ENCODE measurements at regions not wholly inside any gene's neighbourhood (a gene's known extent, or its start where the extent isn't known, plus 50 kb on each side); places are given as distances from the start of the nearest gene placed in this dataset.

DNA sequence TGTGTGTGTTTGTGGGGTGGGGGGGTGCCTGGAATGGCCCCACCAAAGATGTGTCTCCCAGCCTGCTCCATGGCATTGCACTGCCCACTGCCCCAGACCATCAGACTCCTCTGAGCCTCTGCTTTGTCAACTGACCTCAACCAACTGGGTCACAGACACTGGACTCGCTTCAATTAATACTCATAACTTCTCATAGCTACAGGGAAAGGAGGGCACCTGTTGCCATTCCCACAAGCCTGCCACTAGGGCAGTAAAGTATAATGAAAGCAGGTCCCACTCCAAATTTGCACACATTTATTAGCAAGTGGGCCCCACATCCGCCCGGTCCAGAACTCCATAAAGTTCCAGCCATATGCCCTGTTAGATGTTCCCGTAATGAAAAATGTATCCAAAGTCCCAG, 70.5 kb upstream of the PRDM11 start:
- TF ChIP-seq, protein P1, sequence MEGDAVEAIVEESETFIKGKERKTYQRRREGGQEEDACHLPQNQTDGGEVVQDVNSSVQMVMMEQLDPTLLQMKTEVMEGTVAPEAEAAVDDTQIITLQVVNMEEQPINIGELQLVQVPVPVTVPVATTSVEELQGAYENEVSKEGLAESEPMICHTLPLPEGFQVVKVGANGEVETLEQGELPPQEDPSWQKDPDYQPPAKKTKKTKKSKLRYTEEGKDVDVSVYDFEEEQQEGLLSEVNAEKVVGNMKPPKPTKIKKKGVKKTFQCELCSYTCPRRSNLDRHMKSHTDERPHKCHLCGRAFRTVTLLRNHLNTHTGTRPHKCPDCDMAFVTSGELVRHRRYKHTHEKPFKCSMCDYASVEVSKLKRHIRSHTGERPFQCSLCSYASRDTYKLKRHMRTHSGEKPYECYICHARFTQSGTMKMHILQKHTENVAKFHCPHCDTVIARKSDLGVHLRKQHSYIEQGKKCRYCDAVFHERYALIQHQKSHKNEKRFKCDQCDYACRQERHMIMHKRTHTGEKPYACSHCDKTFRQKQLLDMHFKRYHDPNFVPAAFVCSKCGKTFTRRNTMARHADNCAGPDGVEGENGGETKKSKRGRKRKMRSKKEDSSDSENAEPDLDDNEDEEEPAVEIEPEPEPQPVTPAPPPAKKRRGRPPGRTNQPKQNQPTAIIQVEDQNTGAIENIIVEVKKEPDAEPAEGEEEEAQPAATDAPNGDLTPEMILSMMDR (IDR thresholded peaks at IDR 0.05) = no peak
- TF ChIP-seq EHMT2 (IDR thresholded peaks at IDR 0.05; ENCODE audit: low read depth) (no peak), CBX8 (IDR thresholded peaks at IDR 0.05) (no peak), POLR2A (IDR thresholded peaks at IDR 0.05; ENCODE audit: low read length) (no peak), CEBPB (IDR thresholded peaks at IDR 0.05) (no peak), HOXB13 (CRISPR knock-in tag; IDR thresholded peaks at IDR 0.05; ENCODE audit: low read depth) (no peak), ZSCAN20 (CRISPR knock-in tag; IDR thresholded peaks at IDR 0.05) (no peak), CHD4 (IDR thresholded peaks at IDR 0.05; ENCODE audit: borderline replicate concordance) (no peak), KDM1A (IDR thresholded peaks at IDR 0.05; ENCODE audit: low read depth) (no peak), FOXS1 (CRISPR knock-in tag; IDR thresholded peaks at IDR 0.05) (no peak), CHD2 (IDR thresholded peaks at IDR 0.05; ENCODE audit: low read length, partially characterized antibody) (no peak), EP300 (IDR thresholded peaks at IDR 0.05) (no peak)
- TF ChIP-seq, protein P2, sequence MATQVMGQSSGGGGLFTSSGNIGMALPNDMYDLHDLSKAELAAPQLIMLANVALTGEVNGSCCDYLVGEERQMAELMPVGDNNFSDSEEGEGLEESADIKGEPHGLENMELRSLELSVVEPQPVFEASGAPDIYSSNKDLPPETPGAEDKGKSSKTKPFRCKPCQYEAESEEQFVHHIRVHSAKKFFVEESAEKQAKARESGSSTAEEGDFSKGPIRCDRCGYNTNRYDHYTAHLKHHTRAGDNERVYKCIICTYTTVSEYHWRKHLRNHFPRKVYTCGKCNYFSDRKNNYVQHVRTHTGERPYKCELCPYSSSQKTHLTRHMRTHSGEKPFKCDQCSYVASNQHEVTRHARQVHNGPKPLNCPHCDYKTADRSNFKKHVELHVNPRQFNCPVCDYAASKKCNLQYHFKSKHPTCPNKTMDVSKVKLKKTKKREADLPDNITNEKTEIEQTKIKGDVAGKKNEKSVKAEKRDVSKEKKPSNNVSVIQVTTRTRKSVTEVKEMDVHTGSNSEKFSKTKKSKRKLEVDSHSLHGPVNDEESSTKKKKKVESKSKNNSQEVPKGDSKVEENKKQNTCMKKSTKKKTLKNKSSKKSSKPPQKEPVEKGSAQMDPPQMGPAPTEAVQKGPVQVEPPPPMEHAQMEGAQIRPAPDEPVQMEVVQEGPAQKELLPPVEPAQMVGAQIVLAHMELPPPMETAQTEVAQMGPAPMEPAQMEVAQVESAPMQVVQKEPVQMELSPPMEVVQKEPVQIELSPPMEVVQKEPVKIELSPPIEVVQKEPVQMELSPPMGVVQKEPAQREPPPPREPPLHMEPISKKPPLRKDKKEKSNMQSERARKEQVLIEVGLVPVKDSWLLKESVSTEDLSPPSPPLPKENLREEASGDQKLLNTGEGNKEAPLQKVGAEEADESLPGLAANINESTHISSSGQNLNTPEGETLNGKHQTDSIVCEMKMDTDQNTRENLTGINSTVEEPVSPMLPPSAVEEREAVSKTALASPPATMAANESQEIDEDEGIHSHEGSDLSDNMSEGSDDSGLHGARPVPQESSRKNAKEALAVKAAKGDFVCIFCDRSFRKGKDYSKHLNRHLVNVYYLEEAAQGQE (IDR thresholded peaks at IDR 0.05) = no peak

Data from A549 (cell line).